ENCODE measurements at regions not wholly inside any gene's neighbourhood (a gene's known extent, or its start where the extent isn't known, plus 50 kb on each side); places are given as distances from the start of the nearest gene placed in this dataset.

GRCh38 chr1:34538481-34538880 lies 216.4 kb upstream of the GJB5 start:
- intact Hi-C loops (cut with micrococcal nuclease): no loop called here
- ChIA-PET POLR2A (no interaction called here), CTCF (no interaction called here)
- no peaks in the 10 kb centered on the region for H3K9me3 Mint-ChIP-seq (ENCODE audit: insufficient read depth)
- Histone ChIP-seq H4K20me1 (ENCODE audit: control insufficient read depth, insufficient read depth, low read length, poor library complexity, severe bottlenecking) (no peaks in the 10 kb centered on the region), H3K27ac (ENCODE audit: low read length in 2 of 2) (no peak overlapping the region), H3K9ac (ENCODE audit: low read length) (no peak overlapping the region), H3K4me3 (ENCODE audit: control extremely low read depth in 1 of 5, extremely low read depth in 1 of 5, insufficient read depth in 1 of 5, low read depth in 2 of 5, low read length in 4 of 5) (no peak overlapping the region), H3K4me1 (ENCODE audit: control insufficient read depth in 2 of 2, insufficient read depth in 2 of 2, low read length in 2 of 2) (no peaks in the 10 kb centered on the region), H3K9me3 (ENCODE audit: control extremely low read depth in 1 of 3, control insufficient read depth in 2 of 3, insufficient read depth in 1 of 3, low read length in 2 of 3) (peaks cover 0 to 6% (median 0%) of the 10 kb centered on the region in 3 donors), H3K4me2 (replicated peaks; ENCODE audit: low read depth, low read length, poor library complexity, severe bottlenecking) (no peak overlapping the region), H3K79me2 (ENCODE audit: control insufficient read depth, insufficient read depth, low read length) (no peaks in the 10 kb centered on the region), H3K36me3 (replicated peaks in 1 of 2; ENCODE audit: control extremely low read depth in 1 of 2, control insufficient read depth in 1 of 2, extremely low read depth in 1 of 2, insufficient read depth in 2 of 2, low read length in 1 of 2) (no peaks in the 10 kb centered on the region), H2AFZ (ENCODE audit: insufficient read depth, low read depth, low read length, poor library complexity, severe bottlenecking) (no peak overlapping the region), H3K27me3 (replicated peaks in 1 of 4; ENCODE audit: control extremely low read depth in 1 of 4, control insufficient read depth in 3 of 4, insufficient read depth in 4 of 4, low read length in 3 of 4) (peaks cover 0 to 3% (median 1%) of the 10 kb centered on the region in 4 experiments)
- no peaks in the 10 kb centered on the region for H3K4me1 Mint-ChIP-seq
- no peak overlapping the region for H3K27ac Mint-ChIP-seq
- TF ChIP-seq EZH2 (IDR thresholded peaks at IDR 0.05; ENCODE audit: borderline replicate concordance, insufficient read depth, low read depth, low read length, poor library complexity, severe bottlenecking) (no peak), CTCF (IDR thresholded peaks at IDR 0.05) (no peak)
- no peak overlapping the region for H3K4me3 Mint-ChIP-seq
- H3K27me3 Mint-ChIP-seq: peaks cover 40% of the 10 kb centered on the region
- no peak for ATAC-seq (ENCODE audit: low read depth)
- no peak for DNase-seq

GRCh38 chr1:34547046-34547674 lies 207.7 kb upstream of the GJB5 start:
- Histone ChIP-seq H3K4me3 (ENCODE audit: control extremely low read depth in 1 of 5, extremely low read depth in 1 of 5, insufficient read depth in 1 of 5, low read depth in 2 of 5, low read length in 4 of 5) (no peak overlapping the region), H3K9ac (ENCODE audit: low read length) (no peak overlapping the region), H3K36me3 (replicated peaks in 1 of 2; ENCODE audit: control extremely low read depth in 1 of 2, control insufficient read depth in 1 of 2, extremely low read depth in 1 of 2, insufficient read depth in 2 of 2, low read length in 1 of 2) (no peaks in the 10 kb centered on the region), H3K27ac (ENCODE audit: low read length in 2 of 2) (no peak overlapping the region), H3K79me2 (ENCODE audit: control insufficient read depth, insufficient read depth, low read length) (no peaks in the 10 kb centered on the region), H3K9me3 (ENCODE audit: control extremely low read depth in 1 of 3, control insufficient read depth in 2 of 3, insufficient read depth in 1 of 3, low read length in 2 of 3) (peaks cover 0 to 3% (median 0%) of the 10 kb centered on the region in 3 donors), H3K4me1 (ENCODE audit: control insufficient read depth in 2 of 2, insufficient read depth in 2 of 2, low read length in 2 of 2) (no peaks in the 10 kb centered on the region), H3K4me2 (replicated peaks; ENCODE audit: low read depth, low read length, poor library complexity, severe bottlenecking) (no peak overlapping the region), H4K20me1 (ENCODE audit: control insufficient read depth, insufficient read depth, low read length, poor library complexity, severe bottlenecking) (no peaks in the 10 kb centered on the region), H2AFZ (ENCODE audit: insufficient read depth, low read depth, low read length, poor library complexity, severe bottlenecking) (no peak overlapping the region), H3K27me3 (replicated peaks in 1 of 4; ENCODE audit: control extremely low read depth in 1 of 4, control insufficient read depth in 3 of 4, insufficient read depth in 4 of 4, low read length in 3 of 4) (no peaks in the 10 kb centered on the region)
- ChIA-PET CTCF (no interaction called here), POLR2A (no interaction called here)
- 29% methylated on average over 1 of the region's 3 CpGs for WGBS (ENCODE audit: insufficient coverage)
- no peak for TF ChIP-seq EZH2 (IDR thresholded peaks at IDR 0.05; ENCODE audit: borderline replicate concordance, insufficient read depth, low read depth, low read length, poor library complexity, severe bottlenecking)
- Mint-ChIP-seq H3K4me1 (no peaks in the 10 kb centered on the region), H3K4me3 (no peak overlapping the region), H3K27me3 (peaks cover 23% of the 10 kb centered on the region), H3K27ac (no peak overlapping the region), H3K9me3 (ENCODE audit: insufficient read depth) (peaks cover 8% of the 10 kb centered on the region)
- no peak for DNase-seq
- intact Hi-C loops (cut with micrococcal nuclease): no loop called here
- no peak for ATAC-seq (ENCODE audit: low read depth)

All from B cell (primary cell).